GM23248 (cell line): ENCODE measurements at regions not wholly inside any gene's neighbourhood (a gene's known extent, or its start where the extent isn't known, plus 50 kb on each side); places are given as distances from the start of the nearest gene placed in this dataset.

Source experiments
- DNase-seq: peaks from one replicate; pipeline ENCODE4 v3.0.0-alpha.2; 2015
- H2AFZ ChIP-seq: fragments of 200-600 bp; sonication (generic); 2 replicates; pipeline ENCODE4 v1.6.1; 2016; ENCODE audit warnings: antibody characterized with exemption
- H3F3A ChIP-seq: fragments of 200-600 bp; sonication (generic); 2 replicates; pipeline ENCODE4 v1.6.1; 2016; ENCODE audit warnings: mild to moderate bottlenecking, antibody characterized with exemption, mixed run types; ENCODE audit not compliant: insufficient read depth
- H3K27ac ChIP-seq: fragments of 200-600 bp; sonication (generic); 2 replicates; pipeline ENCODE4 v1.5.1; 2016; ENCODE audit warnings: mild to moderate bottlenecking
- H3K27me3 ChIP-seq: fragments of 200-600 bp; sonication (generic); replicated peaks from 2 replicates; pipeline ENCODE4 v1.6.1; 2016; ENCODE audit warnings: mild to moderate bottlenecking; ENCODE audit not compliant: insufficient read depth
- H3K36me3 ChIP-seq: fragments of 200-600 bp; sonication (generic); 2 replicates; pipeline ENCODE4 v1.6.1; 2016; ENCODE audit warnings: low read depth, mild to moderate bottlenecking
- H3K4me1 ChIP-seq: fragments of 200-600 bp; sonication (generic); 2 replicates; pipeline ENCODE4 v1.6.1; 2016; ENCODE audit warnings: mild to moderate bottlenecking; ENCODE audit not compliant: insufficient read depth
- H3K4me2 ChIP-seq: fragments of 200-600 bp; sonication (generic); one replicate; pipeline ENCODE4 v1.6.1; 2016; ENCODE audit warnings: mild to moderate bottlenecking; ENCODE audit not compliant: unreplicated experiment
- H3K4me3 ChIP-seq: fragments of 200-600 bp; sonication (generic); 2 replicates; pipeline ENCODE4 v1.5.1; 2016; ENCODE audit warnings: mild to moderate bottlenecking
- H3K79me2 ChIP-seq: fragments of 200-600 bp; sonication (generic); 2 replicates; pipeline ENCODE4 v1.6.1; 2016; ENCODE audit warnings: mild to moderate bottlenecking; ENCODE audit not compliant: insufficient read depth
- H3K9ac ChIP-seq: fragments of 200-600 bp; sonication (generic); 2 replicates; pipeline ENCODE4 v1.6.1; 2016; ENCODE audit warnings: mild to moderate bottlenecking
- H3K9me2 ChIP-seq: fragments of 200-600 bp; sonication (generic); 2 replicates; pipeline ENCODE4 v1.6.1; 2016; ENCODE audit warnings: mixed run types, mild to moderate bottlenecking, moderate library complexity; ENCODE audit not compliant: insufficient read depth
- H3K9me3 ChIP-seq: fragments of 200-600 bp; sonication (generic); one replicate; pipeline ENCODE4 v1.6.1; 2017; ENCODE audit warnings: low read depth
- H4K20me1 ChIP-seq: fragments of 200-600 bp; sonication (generic); 2 replicates; pipeline ENCODE4 v1.6.0; 2016; ENCODE audit not compliant: insufficient read depth
- EZH2 ChIP-seq: fragments of 200-600 bp; sonication (generic); IDR thresholded peaks from 2 replicates; pipeline ENCODE4 v1.6.1; 2018; ENCODE audit warnings: antibody characterized with exemption, mild to moderate bottlenecking; ENCODE audit not compliant: insufficient read depth, poor library complexity, severe bottlenecking
- EZH2phosphoT487 ChIP-seq: fragments of 200-600 bp; sonication (generic); IDR thresholded peaks from 2 replicates; pipeline ENCODE4 v1.6.1; 2018; ENCODE audit warnings: antibody characterized with exemption, moderate library complexity, mild to moderate bottlenecking, low read depth; ENCODE audit not compliant: insufficient read depth
- WGBS, 2 experiments: methylation state at CpG; one replicate each; pipeline ENCODE4 v1.1.6; 2015 to 2017; ENCODE audit warnings: low lambda C conversion rate in 2 of 2, low coverage in 1 of 2; ENCODE audit errors: missing lambda C conversion rate in 2 of 2; 5-methylcytosine and 5-hydroxymethylcytosine counted together
- in situ Hi-C: fragments of 300-500 bp; cut with MboI; formaldehyde crosslinking; loops from 2 replicates; pipeline ENCODE4 v1.15.0; 2020

GRCh38 chr2:129884221-129884786 lies 95.2 kb upstream of the RAB6C start:
- H3K9ac ChIP-seq, result no peak overlapping the region
- no peak for DNase-seq
- H3K4me3 ChIP-seq, result no peak overlapping the region
- H3K9me2 ChIP-seq, result no peaks in the 10 kb centered on the region
- no peak overlapping the region for H3K27ac ChIP-seq
- H3K4me2 ChIP-seq, result no peak overlapping the region
- H3K79me2 ChIP-seq, result no peaks in the 10 kb centered on the region
- no peaks in the 10 kb centered on the region for H3K4me1 ChIP-seq
- H4K20me1 ChIP-seq, result no peaks in the 10 kb centered on the region
- H3F3A ChIP-seq, result no peaks in the 10 kb centered on the region
- in situ Hi-C loops, result no loop called here
- 54 to 57% methylated on average over 4 of the region's 4 CpGs for WGBS, 2 experiments
- no peak overlapping the region for H2AFZ ChIP-seq
- H3K27me3 ChIP-seq, result no peaks in the 10 kb centered on the region
- TF ChIP-seq EZH2phosphoT487 (no peak), EZH2 (no peak)
- no peaks in the 10 kb centered on the region for H3K36me3 ChIP-seq
- H3K9me3 ChIP-seq, result no peaks in the 10 kb centered on the region

GRCh38 chr2:129885735-129886134 lies 93.7 kb upstream of the RAB6C start:
- H3K27ac ChIP-seq, result no peak overlapping the region
- H3K79me2 ChIP-seq, result no peaks in the 10 kb centered on the region
- no peak for DNase-seq
- H3K9me2 ChIP-seq, result no peaks in the 10 kb centered on the region
- no peaks in the 10 kb centered on the region for H3K27me3 ChIP-seq
- no peaks in the 10 kb centered on the region for H3K36me3 ChIP-seq
- H3K4me3 ChIP-seq, result no peak overlapping the region
- no peak for TF ChIP-seq EZH2phosphoT487
- no peak for TF ChIP-seq EZH2
- no peaks in the 10 kb centered on the region for H4K20me1 ChIP-seq
- 27 to 31% methylated on average over 5 of the region's 5 CpGs for WGBS, 2 experiments
- H2AFZ ChIP-seq, result no peak overlapping the region
- no peaks in the 10 kb centered on the region for H3K9me3 ChIP-seq
- in situ Hi-C loops, result no loop called here
- no peaks in the 10 kb centered on the region for H3F3A ChIP-seq
- H3K4me2 ChIP-seq, result no peak overlapping the region
- no peak overlapping the region for H3K9ac ChIP-seq
- no peaks in the 10 kb centered on the region for H3K4me1 ChIP-seq

- in situ Hi-C loops, result no loop called here
- WGBS, 2 experiments, result 68 to 71% methylated on average over 3 of the region's 3 CpGs
These were observed 91.7 kb upstream of the RAB6C start for GRCh38 chr2:129887688-129888266.

GRCh38 chr2:129888461-129888860 lies 91.0 kb upstream of the RAB6C start:
- no peaks in the 10 kb centered on the region for H4K20me1 ChIP-seq
- H3K9me3 ChIP-seq, result no peaks in the 10 kb centered on the region
- no peaks in the 10 kb centered on the region for H3K27me3 ChIP-seq
- H3K27ac ChIP-seq, result no peak overlapping the region
- no peaks in the 10 kb centered on the region for H3K9me2 ChIP-seq
- no peak overlapping the region for H3K4me3 ChIP-seq
- in situ Hi-C loops, result no loop called here
- WGBS, 2 experiments, result 45 to 49% methylated on average over 4 of the region's 4 CpGs
- H3K79me2 ChIP-seq, result no peaks in the 10 kb centered on the region
- no peak for TF ChIP-seq EZH2
- no peak for TF ChIP-seq EZH2phosphoT487
- no peak overlapping the region for H3K9ac ChIP-seq
- DNase-seq, result no peak
- no peaks in the 10 kb centered on the region for H3K36me3 ChIP-seq
- no peaks in the 10 kb centered on the region for H3K4me1 ChIP-seq
- H3F3A ChIP-seq, result no peaks in the 10 kb centered on the region
- no peak overlapping the region for H3K4me2 ChIP-seq
- H2AFZ ChIP-seq, result no peak overlapping the region

More at GRCh38 chr2:129887688-129888266, 91.7 kb upstream of the RAB6C start:
- Histone ChIP-seq H3K9ac (no peak overlapping the region), H2AFZ (no peak overlapping the region), H3K36me3 (no peaks in the 10 kb centered on the region), H3K4me3 (no peak overlapping the region), H3K79me2 (no peaks in the 10 kb centered on the region), H3K27ac (no peak overlapping the region), H3K27me3 (no peaks in the 10 kb centered on the region), H3K4me2 (no peak overlapping the region), H3K9me3 (no peaks in the 10 kb centered on the region), H3F3A (no peaks in the 10 kb centered on the region), H3K4me1 (no peaks in the 10 kb centered on the region), H3K9me2 (no peaks in the 10 kb centered on the region), H4K20me1 (no peaks in the 10 kb centered on the region)
- no peak for DNase-seq
- TF ChIP-seq EZH2phosphoT487, result no peak
- TF ChIP-seq EZH2, result no peak

- in situ Hi-C loops, result no loop called here
These were observed 90.6 kb upstream of the RAB6C start for GRCh38 chr2:129888896-129889295.

More at GRCh38 chr2:129888896-129889295, 90.6 kb upstream of the RAB6C start:
- Histone ChIP-seq H3K9ac (no peak overlapping the region), H3F3A (no peaks in the 10 kb centered on the region), H3K4me1 (no peaks in the 10 kb centered on the region), H3K9me2 (no peaks in the 10 kb centered on the region), H3K4me3 (no peak overlapping the region), H3K79me2 (no peaks in the 10 kb centered on the region), H3K27ac (no peak overlapping the region), H4K20me1 (no peaks in the 10 kb centered on the region), H2AFZ (no peak overlapping the region), H3K4me2 (no peak overlapping the region), H3K27me3 (no peaks in the 10 kb centered on the region), H3K36me3 (no peaks in the 10 kb centered on the region), H3K9me3 (no peaks in the 10 kb centered on the region)
- peak; percentile 59 for DNase-seq
- no peak for TF ChIP-seq EZH2
- no peak for TF ChIP-seq EZH2phosphoT487
- 21 to 32% methylated on average over 2 of the region's 2 CpGs for WGBS, 2 experiments
